MM.1S (cell line): ENCODE measurements at regions not wholly inside any gene's neighbourhood (a gene's known extent, or its start where the extent isn't known, plus 50 kb on each side); places are given as distances from the start of the nearest gene placed in this dataset.

ENCODE experiments used
- DNase-seq: peaks from one replicate; pipeline ENCODE4 v3.0.0-alpha.2; 2015
- H2AFZ ChIP-seq: fragments of 300-600 bp; sonication (generic); 2 replicates; pipeline ENCODE4 v1.6.0; 2016; ENCODE audit warnings: antibody characterized with exemption, low read length
- H3F3A ChIP-seq: fragments of 300-600 bp; sonication (generic); 2 replicates; pipeline ENCODE4 v1.6.1; 2016; ENCODE audit warnings: mild to moderate bottlenecking, antibody characterized with exemption, low read length, moderate library complexity, mixed read lengths; ENCODE audit not compliant: insufficient read depth
- H3K27ac ChIP-seq: fragments of 300-600 bp; sonication (generic); 2 replicates; pipeline ENCODE4 v1.5.1; 2016; ENCODE audit warnings: mild to moderate bottlenecking, low read length
- H3K27me3 ChIP-seq: fragments of 300-600 bp; sonication (generic); replicated peaks from 2 replicates; pipeline ENCODE4 v1.6.0; 2016; ENCODE audit warnings: low read length; ENCODE audit not compliant: insufficient read depth
- H3K36me3 ChIP-seq: fragments of 300-600 bp; sonication (generic); replicated peaks from 2 replicates; pipeline ENCODE4 v1.6.1; 2016; ENCODE audit warnings: mild to moderate bottlenecking, low read length, mixed read lengths; ENCODE audit not compliant: insufficient read depth
- H3K4me1 ChIP-seq: fragments of 300-600 bp; sonication (generic); 2 replicates; pipeline ENCODE4 v1.6.1; 2016; ENCODE audit warnings: low read length, mixed read lengths
- H3K4me2 ChIP-seq: fragments of 300-600 bp; sonication (generic); 2 replicates; pipeline ENCODE4 v1.6.0; 2016; ENCODE audit warnings: low read depth, low read length
- H3K4me3 ChIP-seq: fragments of 300-600 bp; sonication (generic); 2 replicates; pipeline ENCODE4 v1.5.1; 2016; ENCODE audit warnings: low read length, mixed read lengths
- H3K79me2 ChIP-seq: fragments of 300-600 bp; sonication (generic); 2 replicates; pipeline ENCODE4 v1.6.1; 2016; ENCODE audit warnings: mixed run types, low read length, mixed read lengths
- H3K9ac ChIP-seq: fragments of 300-600 bp; sonication (generic); 2 replicates; pipeline ENCODE4 v1.6.1; 2016; ENCODE audit warnings: low read length, mixed read lengths
- H3K9me2 ChIP-seq: fragments of 300-600 bp; sonication (generic); replicated peaks from 2 replicates; pipeline ENCODE4 v1.6.1; 2016; ENCODE audit warnings: mild to moderate bottlenecking, low read length, mixed read lengths; ENCODE audit not compliant: insufficient read depth
- H3K9me3 ChIP-seq: fragments of 300-600 bp; sonication (generic); replicated peaks from 2 replicates; pipeline ENCODE4 v1.6.1; 2016; ENCODE audit warnings: mild to moderate bottlenecking, low read length, mixed read lengths; ENCODE audit not compliant: insufficient read depth
- H4K20me1 ChIP-seq: fragments of 300-600 bp; sonication (generic); 2 replicates; pipeline ENCODE4 v1.6.1; 2016; ENCODE audit warnings: mild to moderate bottlenecking, low read length, moderate library complexity, mixed read lengths; ENCODE audit not compliant: insufficient read depth
- EZH2 ChIP-seq: fragments of 300-600 bp; sonication (generic); optimal IDR thresholded peaks from 2 replicates; pipeline ENCODE3; 2017; ENCODE audit warnings: low read depth, mild to moderate bottlenecking, antibody characterized with exemption, low read length, mixed read lengths
- EZH2phosphoT487 ChIP-seq: fragments of 300-600 bp; sonication (generic); IDR thresholded peaks from 2 replicates; pipeline ENCODE4 v1.6.1; 2018; ENCODE audit warnings: antibody characterized with exemption, low read length
- TF ChIP-seq, protein P1 (sequence below): fragments of 300-600 bp; sonication (generic); IDR thresholded peaks from 2 replicates; pipeline ENCODE4 v1.5.1; 2016; ENCODE audit warnings: antibody characterized with exemption, low read length, mixed read lengths

DNA sequence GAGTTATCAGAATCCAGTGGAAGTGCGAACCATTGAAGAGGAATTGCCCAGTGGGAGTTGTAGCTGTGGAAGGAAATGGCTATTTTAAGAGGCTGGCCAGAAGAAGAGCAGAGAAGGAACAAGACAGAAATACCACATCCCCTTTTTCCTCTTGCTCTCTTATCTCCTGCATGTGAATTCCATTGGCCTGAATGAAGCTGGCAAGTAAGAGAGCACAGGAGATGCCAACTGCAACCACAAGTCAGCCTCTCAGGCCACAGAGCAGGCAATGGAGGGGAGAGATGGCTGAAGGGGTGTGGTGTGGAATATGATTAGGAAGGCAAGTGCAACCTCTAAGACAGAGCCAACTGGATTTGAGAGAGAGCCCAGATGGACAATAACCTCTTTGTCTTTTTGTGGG, 362.7 kb upstream of the IMPG1 start:
- no peaks in the 10 kb centered on the region for H3K27me3 ChIP-seq
- no peak for DNase-seq

DNA sequence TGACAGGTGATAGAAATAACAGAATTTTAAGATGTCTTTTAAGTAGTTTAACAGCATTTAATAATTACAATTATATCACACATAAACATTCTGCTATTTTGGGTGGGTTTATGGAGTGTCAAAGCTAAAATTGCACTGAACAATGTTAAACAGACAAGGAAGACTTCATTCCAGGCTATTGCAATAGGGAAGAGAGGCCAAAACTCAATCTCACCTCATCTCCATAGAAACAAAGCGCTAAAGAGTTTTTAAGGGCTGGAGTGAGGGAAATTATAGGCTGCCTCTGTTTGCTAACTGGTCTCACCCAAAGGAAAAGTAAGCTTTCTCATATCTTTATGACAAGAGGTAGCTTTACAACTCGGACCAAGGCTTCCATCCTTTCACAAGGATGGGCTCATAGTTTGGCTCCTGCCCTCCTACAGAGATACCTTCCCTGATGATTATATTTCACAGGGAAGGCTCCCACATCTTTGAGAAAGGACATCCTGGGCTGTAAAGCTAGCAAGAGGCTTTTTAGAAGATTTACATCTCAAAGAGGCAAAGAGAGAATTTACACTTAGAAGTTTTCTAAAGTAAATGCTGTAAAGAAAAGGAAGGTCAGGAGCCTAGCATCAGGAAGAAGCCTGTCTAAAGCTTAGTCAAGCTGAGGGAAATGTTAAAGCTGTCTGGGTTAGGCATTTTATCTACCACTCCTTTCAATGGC, 350.2 kb upstream of the IMPG1 start:
- Histone ChIP-seq H3K36me3 (no peaks in the 10 kb centered on the region), H3K27ac (no peak overlapping the region), H3K4me1 (no peaks in the 10 kb centered on the region), H3K4me2 (no peak overlapping the region), H3K4me3 (no peak overlapping the region), H3K9ac (no peak overlapping the region), H3K79me2 (no peaks in the 10 kb centered on the region), H4K20me1 (no peaks in the 10 kb centered on the region), H3K9me2 (no peaks in the 10 kb centered on the region), H2AFZ (no peak overlapping the region), H3K9me3 (no peaks in the 10 kb centered on the region), H3K27me3 (no peaks in the 10 kb centered on the region), H3F3A (no peaks in the 10 kb centered on the region)
- no peak for DNase-seq
- TF ChIP-seq EZH2phosphoT487 (no peak), EZH2 (no peak)
- TF ChIP-seq, protein P1, sequence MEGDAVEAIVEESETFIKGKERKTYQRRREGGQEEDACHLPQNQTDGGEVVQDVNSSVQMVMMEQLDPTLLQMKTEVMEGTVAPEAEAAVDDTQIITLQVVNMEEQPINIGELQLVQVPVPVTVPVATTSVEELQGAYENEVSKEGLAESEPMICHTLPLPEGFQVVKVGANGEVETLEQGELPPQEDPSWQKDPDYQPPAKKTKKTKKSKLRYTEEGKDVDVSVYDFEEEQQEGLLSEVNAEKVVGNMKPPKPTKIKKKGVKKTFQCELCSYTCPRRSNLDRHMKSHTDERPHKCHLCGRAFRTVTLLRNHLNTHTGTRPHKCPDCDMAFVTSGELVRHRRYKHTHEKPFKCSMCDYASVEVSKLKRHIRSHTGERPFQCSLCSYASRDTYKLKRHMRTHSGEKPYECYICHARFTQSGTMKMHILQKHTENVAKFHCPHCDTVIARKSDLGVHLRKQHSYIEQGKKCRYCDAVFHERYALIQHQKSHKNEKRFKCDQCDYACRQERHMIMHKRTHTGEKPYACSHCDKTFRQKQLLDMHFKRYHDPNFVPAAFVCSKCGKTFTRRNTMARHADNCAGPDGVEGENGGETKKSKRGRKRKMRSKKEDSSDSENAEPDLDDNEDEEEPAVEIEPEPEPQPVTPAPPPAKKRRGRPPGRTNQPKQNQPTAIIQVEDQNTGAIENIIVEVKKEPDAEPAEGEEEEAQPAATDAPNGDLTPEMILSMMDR: no peak

More for the DNA sequence above, 362.7 kb upstream of the IMPG1 start:
- Histone ChIP-seq H3K4me3 (no peak overlapping the region), H3K27ac (no peak overlapping the region), H3K9ac (no peak overlapping the region), H3K9me2 (no peaks in the 10 kb centered on the region), H3F3A (no peaks in the 10 kb centered on the region), H3K4me2 (no peak overlapping the region), H3K79me2 (no peaks in the 10 kb centered on the region), H3K9me3 (no peaks in the 10 kb centered on the region), H2AFZ (no peak overlapping the region), H3K4me1 (no peaks in the 10 kb centered on the region), H3K36me3 (no peaks in the 10 kb centered on the region), H4K20me1 (no peaks in the 10 kb centered on the region)
- TF ChIP-seq EZH2 (no peak), EZH2phosphoT487 (no peak)
- TF ChIP-seq, protein P1: no peak

DNA sequence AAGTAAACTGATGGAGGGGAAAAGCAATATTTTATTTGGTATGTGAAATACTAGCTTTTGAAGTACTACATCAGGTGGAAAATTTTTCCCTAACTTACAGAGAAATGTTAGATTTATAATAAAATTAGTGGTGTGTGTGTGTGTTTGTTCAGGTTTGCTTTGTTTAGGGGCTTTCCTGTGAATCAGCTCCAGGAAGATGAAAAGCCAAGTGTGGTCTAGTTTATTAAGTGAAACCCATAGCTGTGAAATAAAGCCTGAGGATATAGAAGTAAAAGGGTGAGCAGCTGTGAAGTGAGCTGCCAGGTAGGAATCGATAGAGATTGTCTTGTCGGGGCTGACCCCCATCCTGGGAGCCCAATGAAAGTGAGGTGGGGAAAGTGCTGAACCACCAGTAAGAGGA, 347.6 kb upstream of the IMPG1 start:
- Histone ChIP-seq H3F3A (no peaks in the 10 kb centered on the region), H3K9me3 (no peaks in the 10 kb centered on the region), H2AFZ (no peak overlapping the region), H3K79me2 (no peaks in the 10 kb centered on the region), H4K20me1 (no peaks in the 10 kb centered on the region), H3K9me2 (no peaks in the 10 kb centered on the region), H3K4me1 (no peaks in the 10 kb centered on the region), H3K4me3 (no peak overlapping the region), H3K36me3 (no peaks in the 10 kb centered on the region), H3K27ac (no peak overlapping the region), H3K9ac (no peak overlapping the region), H3K27me3 (no peaks in the 10 kb centered on the region), H3K4me2 (no peak overlapping the region)
- no peak for TF ChIP-seq EZH2phosphoT487
- TF ChIP-seq, protein P1: no peak
- no peak for TF ChIP-seq EZH2
- peak; percentile 8 for DNase-seq
